A549 (cell line): ENCODE measurements at regions not wholly inside any gene's neighbourhood (a gene's known extent, or its start where the extent isn't known, plus 50 kb on each side); places are given as distances from the start of the nearest gene placed in this dataset.

Experiments used
- ATAC-seq, 2 experiments: fragments of 200-7000 bp in 1 of 2; fragments of >200 bp in 1 of 2; cut with Nextera tagmentation in 1 of 2; cut with Tn5 transposase in 1 of 2; 3 replicates each; pipeline versions ENCODE4 v1.8.0 to v1.9.1; 2018 to 2020; ENCODE audit warnings: mild to moderate bottlenecking in 1 of 2, moderate library complexity in 1 of 2
- CTCF ChIA-PET: fragments of 300-600 bp; sonication (Branson Sonifier 250); formaldehyde crosslinking; extraction: SDS; loops from one replicate; lab custom pipeline; 2021; ENCODE audit warnings: antibody characterized with exemption, inconsistent platforms; lab: Yijun Ruan, JAX
- POLR2A ChIA-PET: fragments of 350-600 bp; formaldehyde crosslinking; extraction: SDS; loops from one replicate; lab custom pipeline; 2021; ENCODE audit warnings: antibody characterized with exemption, inconsistent platforms; lab: Yijun Ruan, JAX
- DNase-seq, 2 experiments: peaks; one replicate each; pipeline versions ENCODE4 v3.0.0 to v3.0.0-alpha.2; 2011 to 2016; ENCODE audit warnings: low read depth in 1 of 2, low spot score in 1 of 2
- FAIRE-seq: peaks from 2 replicates; lab custom pipeline; 2011; peaks lifted over from hg19 to GRCh38; lab: Jason Lieb, UNC
- H3K27ac ChIP-seq, 2 experiments: fragments of >200 bp; sonication (Bioruptor Twin); formaldehyde crosslinking; 3 replicates each; pipeline ENCODE4 v1.5.1; 2016 to 2017
- H3K4me1 ChIP-seq: fragments of >200 bp; sonication (Bioruptor Twin); formaldehyde crosslinking; 3 replicates; pipeline ENCODE4 v1.6.1; 2016
- H3K4me2 ChIP-seq: fragments of >200 bp; sonication (Bioruptor Twin); formaldehyde crosslinking; 3 replicates; pipeline ENCODE4 v1.6.1; 2016
- H3K4me3 ChIP-seq: fragments of >200 bp; sonication (Bioruptor Twin); formaldehyde crosslinking; 3 replicates; pipeline ENCODE4 v1.5.1; 2016
- H3K9me3 ChIP-seq: fragments of >200 bp; sonication (Bioruptor Twin); formaldehyde crosslinking; 3 replicates; pipeline ENCODE4 v1.6.1; 2016
- EHF ChIP-seq: fragments of 250-450 bp; sonication (Bioruptor Pico); IDR thresholded peaks from 2 replicates; pipeline ENCODE4 v1.5.0; 2020; ENCODE audit warnings: mild to moderate bottlenecking
- FOSB ChIP-seq: fragments of 250-450 bp; sonication (Bioruptor Pico); IDR thresholded peaks from 2 replicates; pipeline ENCODE4 v1.5.0; 2020; ENCODE audit warnings: mild to moderate bottlenecking, moderate library complexity
- KDM1A ChIP-seq: fragments of 200-600 bp; sonication (generic); IDR thresholded peaks from 2 replicates; pipeline ENCODE4 v1.6.1; 2016; ENCODE audit warnings: low read depth, mild to moderate bottlenecking
- POLR2A ChIP-seq: IDR thresholded peaks from 2 replicates; pipeline ENCODE4 v1.6.1; 2012; ENCODE audit warnings: mild to moderate bottlenecking, low read length
- WGBS: methylation state at CpG from one replicate; pipeline ENCODE4 v1.1.6; 2017; ENCODE audit errors: missing lambda C conversion rate; 5-methylcytosine and 5-hydroxymethylcytosine counted together
- TF ChIP-seq, protein P1 (sequence below): fragments of >200 bp; sonication (Bioruptor Twin); formaldehyde crosslinking; IDR thresholded peaks from 3 replicates; pipeline ENCODE4 v1.5.1; 2016
- TF ChIP-seq, protein P2 (sequence below): fragments of 150-350 bp; IDR thresholded peaks from 2 replicates; pipeline ENCODE4 v1.6.1; 2014; ENCODE audit warnings: low read depth, mild to moderate bottlenecking, low read length
- TF ChIP-seq, protein P3 (sequence below): fragments of >200 bp; sonication (Bioruptor Twin); formaldehyde crosslinking; IDR thresholded peaks from 2 replicates; pipeline ENCODE4 v1.6.1; 2016

DNA sequence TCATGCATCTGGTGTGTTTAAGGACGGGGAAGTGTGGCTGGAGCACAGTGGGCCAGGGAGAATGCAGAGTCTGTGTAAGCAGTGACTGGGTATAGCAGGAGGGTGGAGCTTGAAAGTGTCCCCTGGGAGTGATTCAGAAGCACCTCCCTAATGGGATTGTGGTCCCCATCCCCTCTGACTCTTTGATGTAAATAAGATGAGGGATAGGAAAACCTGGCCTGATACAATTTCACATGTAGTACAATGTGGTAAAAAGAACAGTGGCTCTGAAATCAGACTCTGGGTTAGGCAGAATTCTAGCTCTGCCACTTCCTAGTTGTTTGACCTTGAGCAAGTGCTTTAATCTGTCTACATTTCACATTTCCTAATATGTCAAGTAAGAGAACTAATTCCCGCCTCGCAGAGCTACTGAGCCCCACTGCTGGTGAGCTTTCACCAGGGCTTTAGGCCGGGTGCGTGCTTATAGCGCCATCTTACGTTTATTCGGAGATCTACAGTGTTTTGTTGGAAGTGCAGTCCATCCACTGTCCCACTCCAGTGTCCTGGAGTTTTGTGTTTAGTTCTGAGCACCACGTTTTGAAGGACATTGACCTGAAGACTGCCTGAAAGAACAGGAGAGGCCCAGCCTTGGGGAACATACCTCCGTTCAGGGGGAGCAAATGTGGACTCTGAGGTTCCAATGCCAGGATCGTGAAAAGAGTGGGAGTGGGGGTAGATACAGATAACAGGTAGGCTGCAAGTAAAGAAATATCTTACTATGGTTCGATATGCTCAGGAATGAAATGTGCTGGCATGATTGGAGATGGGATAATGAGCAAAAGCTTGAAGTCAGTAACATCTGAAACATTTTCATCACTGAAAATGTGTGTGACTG is 51.2 kb upstream of the TESK1 start (continued):
- TF ChIP-seq, protein P1, sequence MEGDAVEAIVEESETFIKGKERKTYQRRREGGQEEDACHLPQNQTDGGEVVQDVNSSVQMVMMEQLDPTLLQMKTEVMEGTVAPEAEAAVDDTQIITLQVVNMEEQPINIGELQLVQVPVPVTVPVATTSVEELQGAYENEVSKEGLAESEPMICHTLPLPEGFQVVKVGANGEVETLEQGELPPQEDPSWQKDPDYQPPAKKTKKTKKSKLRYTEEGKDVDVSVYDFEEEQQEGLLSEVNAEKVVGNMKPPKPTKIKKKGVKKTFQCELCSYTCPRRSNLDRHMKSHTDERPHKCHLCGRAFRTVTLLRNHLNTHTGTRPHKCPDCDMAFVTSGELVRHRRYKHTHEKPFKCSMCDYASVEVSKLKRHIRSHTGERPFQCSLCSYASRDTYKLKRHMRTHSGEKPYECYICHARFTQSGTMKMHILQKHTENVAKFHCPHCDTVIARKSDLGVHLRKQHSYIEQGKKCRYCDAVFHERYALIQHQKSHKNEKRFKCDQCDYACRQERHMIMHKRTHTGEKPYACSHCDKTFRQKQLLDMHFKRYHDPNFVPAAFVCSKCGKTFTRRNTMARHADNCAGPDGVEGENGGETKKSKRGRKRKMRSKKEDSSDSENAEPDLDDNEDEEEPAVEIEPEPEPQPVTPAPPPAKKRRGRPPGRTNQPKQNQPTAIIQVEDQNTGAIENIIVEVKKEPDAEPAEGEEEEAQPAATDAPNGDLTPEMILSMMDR: peak; percentile 98

DNA sequence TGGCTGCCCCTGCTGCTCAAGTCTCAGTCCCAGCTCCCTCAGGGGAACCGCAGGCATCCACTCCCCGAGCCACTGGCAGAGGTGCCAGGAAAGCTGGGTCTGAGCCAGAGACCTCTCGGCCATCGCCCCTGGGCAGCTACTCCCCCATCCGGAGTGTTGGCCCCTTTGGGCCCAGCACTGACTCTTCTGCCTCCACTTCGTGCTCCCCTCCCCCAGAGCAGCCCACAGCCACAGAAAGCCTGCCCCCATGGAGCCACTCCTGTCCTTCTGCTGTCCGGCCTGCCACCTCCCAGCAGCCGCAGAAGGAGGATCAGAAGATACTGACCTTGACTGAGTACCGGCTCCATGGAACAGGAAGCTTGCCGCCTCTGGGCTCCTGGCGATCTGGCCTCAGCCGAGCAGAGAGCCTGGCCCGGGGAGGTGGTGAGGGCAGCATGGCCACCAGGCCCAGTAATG is 49.8 kb upstream of the TESK1 start:
- FAIRE-seq: no peak
- no peak for DNase-seq
- POLR2A ChIA-PET: no interaction called here
- CTCF ChIA-PET: interaction anchor here (0.7 to 10.6 kb wide), 17 partner anchors 9 to 439 kb away, joined by 3 to 183 read pairs (median 37); partner anchors contain the start of genes ATOSB and RUSC2
- no peak for TF ChIP-seq FOSB (CRISPR knock-in tag)
- TF ChIP-seq EHF: no peak
- no peak for TF ChIP-seq POLR2A
- TF ChIP-seq, protein P1: no peak
- TF ChIP-seq, protein P2, sequence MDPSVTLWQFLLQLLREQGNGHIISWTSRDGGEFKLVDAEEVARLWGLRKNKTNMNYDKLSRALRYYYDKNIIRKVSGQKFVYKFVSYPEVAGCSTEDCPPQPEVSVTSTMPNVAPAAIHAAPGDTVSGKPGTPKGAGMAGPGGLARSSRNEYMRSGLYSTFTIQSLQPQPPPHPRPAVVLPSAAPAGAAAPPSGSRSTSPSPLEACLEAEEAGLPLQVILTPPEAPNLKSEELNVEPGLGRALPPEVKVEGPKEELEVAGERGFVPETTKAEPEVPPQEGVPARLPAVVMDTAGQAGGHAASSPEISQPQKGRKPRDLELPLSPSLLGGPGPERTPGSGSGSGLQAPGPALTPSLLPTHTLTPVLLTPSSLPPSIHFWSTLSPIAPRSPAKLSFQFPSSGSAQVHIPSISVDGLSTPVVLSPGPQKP: no peak
- no peak for TF ChIP-seq KDM1A
- TF ChIP-seq, protein P3, sequence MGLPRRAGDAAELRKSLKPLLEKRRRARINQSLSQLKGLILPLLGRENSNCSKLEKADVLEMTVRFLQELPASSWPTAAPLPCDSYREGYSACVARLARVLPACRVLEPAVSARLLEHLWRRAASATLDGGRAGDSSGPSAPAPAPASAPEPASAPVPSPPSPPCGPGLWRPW: no peak
- ATAC-seq: no peak
- no peak overlapping the region for H3K4me2 ChIP-seq
- no peaks in the 10 kb centered on the region for H3K9me3 ChIP-seq
- H3K4me1 ChIP-seq: peaks cover 38% of the 10 kb centered on the region
- peak overlapping the region in 1 of 2 experiments; percentile 87; a peak in 3 of 6 replicates for H3K27ac ChIP-seq
- WGBS: 95% methylated on average over 7 of the region's 13 CpGs
- H3K4me3 ChIP-seq: no peak overlapping the region
